Mucosa of descending colon (tissue), 3 donors: ENCODE measurements at regions not wholly inside any gene's neighbourhood (a gene's known extent, or its start where the extent isn't known, plus 50 kb on each side); places are given as distances from the start of the nearest gene placed in this dataset.
"Not testable (repeated sequence)": the region's sequence is repeated elsewhere in the genome, so short reads cannot be mapped to it uniquely, and the experiment has no call there.

ENCODE experiments used
- ATAC-seq: fragments of 200-7000 bp; cut with Tn5 transposase; one replicate; pipeline ENCODE4 v1.9.1; 2020; ENCODE audit warnings: mild to moderate bottlenecking, moderate library complexity
- DNase-seq, 3 donors: peaks; one replicate each; pipeline ENCODE4 v3.0.0-alpha.2; 2020
- H3K36me3 ChIP-seq: fragments of 200-600 bp; one replicate; pipeline ENCODE4 v1.8.0; 2021; ENCODE audit warnings: low read depth, mild to moderate bottlenecking
- H3K4me1 ChIP-seq: fragments of 200-600 bp; one replicate; pipeline ENCODE4 v1.8.0; 2021; ENCODE audit warnings: low read depth, mild to moderate bottlenecking
- H3K4me3 ChIP-seq: fragments of 200-600 bp; one replicate; pipeline ENCODE4 v1.8.0; 2021; ENCODE audit warnings: mild to moderate bottlenecking
- H3K9me3 ChIP-seq: fragments of 200-600 bp; one replicate; pipeline ENCODE4 v1.8.0; 2021; ENCODE audit warnings: mild to moderate bottlenecking
- CTCF ChIP-seq: fragments of 200-600 bp; IDR thresholded peaks from one replicate; pipeline ENCODE4 v1.8.0; 2022; ENCODE audit warnings: antibody characterized with exemption, mild to moderate bottlenecking
- intact Hi-C, 2 donors: fragments of 100-400 bp; cut with DNase I in 1 of 2; cut with micrococcal nuclease in 1 of 2; formaldehyde crosslinking; loops; one replicate each; pipeline versions ENCODE4 v1.11.0 to v1.11.1; 2022; cut with DNase I, micrococcal nuclease
- donor health status: DM: no; HTN: no; CAD: no; lungs with moderate emphysema.
- donor health status: DM: no; HTN: no; CAD: no.
- donor health status: DM: no; HTN: yes; CAD: no.

GRCh38 chr3:162610261-162610660 is 1113.7 kb downstream of the OTOL1 start:
- H3K9me3 ChIP-seq: no peaks in the 10 kb centered on the region
- no peaks in the 10 kb centered on the region for H3K36me3 ChIP-seq
- H3K4me3 ChIP-seq: no peak overlapping the region
- no peaks in the 10 kb centered on the region for H3K4me1 ChIP-seq
- intact Hi-C loops: no loop called here
- no peak for DNase-seq
- TF ChIP-seq CTCF: no peak
- no peak for ATAC-seq

- no peak for ATAC-seq
- intact Hi-C loops: no loop called here
- H3K9me3 ChIP-seq: no peaks in the 10 kb centered on the region
- TF ChIP-seq CTCF: no peak
- no peaks in the 10 kb centered on the region for H3K4me1 ChIP-seq
- DNase-seq: no peak
- H3K36me3 ChIP-seq: no peaks in the 10 kb centered on the region
- no peak overlapping the region for H3K4me3 ChIP-seq
Observed at GRCh38 chr3:162612991-162613390, 1116.4 kb downstream of the OTOL1 start.

- H3K36me3 ChIP-seq: no peaks in the 10 kb centered on the region
- TF ChIP-seq CTCF: no peak
- H3K9me3 ChIP-seq: no peaks in the 10 kb centered on the region
- intact Hi-C loops: no loop called here
- DNase-seq (no peak), ATAC-seq (no peak)
- H3K4me1 ChIP-seq: no peaks in the 10 kb centered on the region
- no peak overlapping the region for H3K4me3 ChIP-seq
Observed at GRCh38 chr3:162626172-162626571, 1129.6 kb downstream of the OTOL1 start.

GRCh38 chr3:162628531-162628930 is 1131.9 kb downstream of the OTOL1 start:
- Histone ChIP-seq H3K9me3 (no peaks in the 10 kb centered on the region), H3K36me3 (no peaks in the 10 kb centered on the region), H3K4me3 (no peak overlapping the region), H3K4me1 (no peaks in the 10 kb centered on the region)
- ATAC-seq: no peak
- DNase-seq: no peak
- TF ChIP-seq CTCF: no peak
- intact Hi-C loops: no loop called here

- TF ChIP-seq CTCF: no peak
- Histone ChIP-seq H3K9me3 (no peaks in the 10 kb centered on the region), H3K4me3 (no peak overlapping the region), H3K4me1 (no peaks in the 10 kb centered on the region), H3K36me3 (no peaks in the 10 kb centered on the region)
- DNase-seq: no peak
- intact Hi-C loops: no loop called here
- no peak for ATAC-seq
Observed at GRCh38 chr3:162629372-162629771, 1132.8 kb downstream of the OTOL1 start.

- no peaks in the 10 kb centered on the region for H3K4me1 ChIP-seq
- ATAC-seq: no peak
- H3K36me3 ChIP-seq: no peaks in the 10 kb centered on the region
- no peak for TF ChIP-seq CTCF
- DNase-seq: no peak
- peaks cover 2% of the 10 kb centered on the region for H3K9me3 ChIP-seq
- intact Hi-C loops: no loop called here
- no peak overlapping the region for H3K4me3 ChIP-seq
Observed at GRCh38 chr3:162632672-162633071, 1136.1 kb downstream of the OTOL1 start.

GRCh38 chr3:162640208-162640607 is 1143.6 kb downstream of the OTOL1 start:
- H3K4me3 ChIP-seq, H3K36me3 ChIP-seq, H3K9me3 ChIP-seq, intact Hi-C loops, DNase-seq, H3K4me1 ChIP-seq, ATAC-seq: not testable (repeated sequence)
